ENCODE measurements at regions not wholly inside any gene's neighbourhood (a gene's known extent, or its start where the extent isn't known, plus 50 kb on each side); places are given as distances from the start of the nearest gene placed in this dataset.

GRCh38 chr6:142682985-142683384 is 262.0 kb downstream of the HIVEP2 start:
- Histone ChIP-seq H3K27ac (ENCODE audit: low read length) (no peak overlapping the region), H3K9me3 (ENCODE audit: control insufficient read depth in 2 of 2, low read length in 2 of 2) (no peaks in the 10 kb centered on the region), H3K4me1 (ENCODE audit: control insufficient read depth, insufficient read depth, low read length) (no peaks in the 10 kb centered on the region), H3K9ac (ENCODE audit: low read length in 2 of 2) (no peak overlapping the region), H3K4me3 (ENCODE audit: low read length in 2 of 2) (no peak overlapping the region), H3K36me3 (ENCODE audit: control insufficient read depth in 2 of 2, insufficient read depth in 2 of 2, low read length in 2 of 2) (no peaks in the 10 kb centered on the region), H3K27me3 (ENCODE audit: control insufficient read depth in 1 of 2, insufficient read depth in 2 of 2, low read length in 2 of 2) (no peaks in the 10 kb centered on the region)

- Histone ChIP-seq H3K9ac (ENCODE audit: low read length in 2 of 2) (no peak overlapping the region), H3K4me1 (ENCODE audit: control insufficient read depth, insufficient read depth, low read length) (no peaks in the 10 kb centered on the region), H3K36me3 (ENCODE audit: control insufficient read depth in 2 of 2, insufficient read depth in 2 of 2, low read length in 2 of 2) (no peaks in the 10 kb centered on the region), H3K9me3 (ENCODE audit: control insufficient read depth in 2 of 2, low read length in 2 of 2) (no peaks in the 10 kb centered on the region), H3K27ac (ENCODE audit: low read length) (no peak overlapping the region), H3K27me3 (ENCODE audit: control insufficient read depth in 1 of 2, insufficient read depth in 2 of 2, low read length in 2 of 2) (no peaks in the 10 kb centered on the region), H3K4me3 (ENCODE audit: low read length in 2 of 2) (no peak overlapping the region)
Observed at GRCh38 chr6:142683714-142684141, 261.2 kb downstream of the HIVEP2 start.

GRCh38 chr6:142684371-142684770 is 260.6 kb downstream of the HIVEP2 start:
- no peak overlapping the region for H3K27ac ChIP-seq (ENCODE audit: low read length)
- no peak overlapping the region for H3K9ac ChIP-seq (ENCODE audit: low read length in 2 of 2)
- H3K9me3 ChIP-seq (ENCODE audit: control insufficient read depth in 2 of 2, low read length in 2 of 2): no peaks in the 10 kb centered on the region
- no peak overlapping the region for H3K4me3 ChIP-seq (ENCODE audit: low read length in 2 of 2)
- no peaks in the 10 kb centered on the region for H3K4me1 ChIP-seq (ENCODE audit: control insufficient read depth, insufficient read depth, low read length)
- no peaks in the 10 kb centered on the region for H3K27me3 ChIP-seq (ENCODE audit: control insufficient read depth in 1 of 2, insufficient read depth in 2 of 2, low read length in 2 of 2)
- no peaks in the 10 kb centered on the region for H3K36me3 ChIP-seq (ENCODE audit: control insufficient read depth in 2 of 2, insufficient read depth in 2 of 2, low read length in 2 of 2)

GRCh38 chr6:142685852-142686506 is 259.0 kb downstream of the HIVEP2 start:
- no peaks in the 10 kb centered on the region for H3K36me3 ChIP-seq (ENCODE audit: control insufficient read depth in 2 of 2, insufficient read depth in 2 of 2, low read length in 2 of 2)
- H3K4me3 ChIP-seq (ENCODE audit: low read length in 2 of 2): no peak overlapping the region
- H3K27me3 ChIP-seq (ENCODE audit: control insufficient read depth in 1 of 2, insufficient read depth in 2 of 2, low read length in 2 of 2): no peaks in the 10 kb centered on the region
- H3K27ac ChIP-seq (ENCODE audit: low read length): no peak overlapping the region
- no peaks in the 10 kb centered on the region for H3K9me3 ChIP-seq (ENCODE audit: control insufficient read depth in 2 of 2, low read length in 2 of 2)
- H3K4me1 ChIP-seq (ENCODE audit: control insufficient read depth, insufficient read depth, low read length): no peaks in the 10 kb centered on the region
- H3K9ac ChIP-seq (ENCODE audit: low read length in 2 of 2): no peak overlapping the region

GRCh38 chr6:142686507-142686887 is 258.5 kb downstream of the HIVEP2 start:
- Histone ChIP-seq H3K27me3 (ENCODE audit: control insufficient read depth in 1 of 2, insufficient read depth in 2 of 2, low read length in 2 of 2) (no peaks in the 10 kb centered on the region), H3K4me3 (ENCODE audit: low read length in 2 of 2) (no peak overlapping the region), H3K27ac (ENCODE audit: low read length) (no peak overlapping the region), H3K36me3 (ENCODE audit: control insufficient read depth in 2 of 2, insufficient read depth in 2 of 2, low read length in 2 of 2) (no peaks in the 10 kb centered on the region), H3K9ac (ENCODE audit: low read length in 2 of 2) (no peak overlapping the region), H3K9me3 (ENCODE audit: control insufficient read depth in 2 of 2, low read length in 2 of 2) (no peaks in the 10 kb centered on the region), H3K4me1 (ENCODE audit: control insufficient read depth, insufficient read depth, low read length) (no peaks in the 10 kb centered on the region)

GRCh38 chr6:142692942-142693341 is 252.0 kb downstream of the HIVEP2 start:
- no peaks in the 10 kb centered on the region for H3K36me3 ChIP-seq (ENCODE audit: control insufficient read depth in 2 of 2, insufficient read depth in 2 of 2, low read length in 2 of 2)
- H3K27me3 ChIP-seq (ENCODE audit: control insufficient read depth in 1 of 2, insufficient read depth in 2 of 2, low read length in 2 of 2): no peaks in the 10 kb centered on the region
- no peak overlapping the region for H3K4me3 ChIP-seq (ENCODE audit: low read length in 2 of 2)
- H3K4me1 ChIP-seq (ENCODE audit: control insufficient read depth, insufficient read depth, low read length): peaks cover 24% of the 10 kb centered on the region
- H3K27ac ChIP-seq (ENCODE audit: low read length): no peak overlapping the region
- no peaks in the 10 kb centered on the region for H3K9me3 ChIP-seq (ENCODE audit: control insufficient read depth in 2 of 2, low read length in 2 of 2)
- H3K9ac ChIP-seq (ENCODE audit: low read length in 2 of 2): no peak overlapping the region

- H3K27me3 ChIP-seq (ENCODE audit: control insufficient read depth in 1 of 2, insufficient read depth in 2 of 2, low read length in 2 of 2): no peaks in the 10 kb centered on the region
- H3K4me3 ChIP-seq (ENCODE audit: low read length in 2 of 2): no peak overlapping the region
- H3K9ac ChIP-seq (ENCODE audit: low read length in 2 of 2): no peak overlapping the region
- H3K27ac ChIP-seq (ENCODE audit: low read length): no peak overlapping the region
- H3K36me3 ChIP-seq (ENCODE audit: control insufficient read depth in 2 of 2, insufficient read depth in 2 of 2, low read length in 2 of 2): no peaks in the 10 kb centered on the region
- no peaks in the 10 kb centered on the region for H3K9me3 ChIP-seq (ENCODE audit: control insufficient read depth in 2 of 2, low read length in 2 of 2)
- H3K4me1 ChIP-seq (ENCODE audit: control insufficient read depth, insufficient read depth, low read length): peaks cover 24% of the 10 kb centered on the region
Observed at GRCh38 chr6:142693441-142693840, 251.5 kb downstream of the HIVEP2 start.

GRCh38 chr6:142694054-142694453 is 250.9 kb downstream of the HIVEP2 start:
- H3K4me3 ChIP-seq (ENCODE audit: low read length in 2 of 2): no peak overlapping the region

GRCh38 chr6:142695016-142695415 is 250.0 kb downstream of the HIVEP2 start:
- no peak overlapping the region for H3K4me3 ChIP-seq (ENCODE audit: low read length in 2 of 2)
- H3K27ac ChIP-seq (ENCODE audit: low read length): peak overlapping the region; percentile 4
- no peaks in the 10 kb centered on the region for H3K27me3 ChIP-seq (ENCODE audit: control insufficient read depth in 1 of 2, insufficient read depth in 2 of 2, low read length in 2 of 2)
- peaks cover 24% of the 10 kb centered on the region for H3K4me1 ChIP-seq (ENCODE audit: control insufficient read depth, insufficient read depth, low read length)
- H3K9me3 ChIP-seq (ENCODE audit: control insufficient read depth in 2 of 2, low read length in 2 of 2): no peaks in the 10 kb centered on the region
- H3K9ac ChIP-seq (ENCODE audit: low read length in 2 of 2): no peak overlapping the region
- no peaks in the 10 kb centered on the region for H3K36me3 ChIP-seq (ENCODE audit: control insufficient read depth in 2 of 2, insufficient read depth in 2 of 2, low read length in 2 of 2)

More at GRCh38 chr6:142694054-142694453, 250.9 kb downstream of the HIVEP2 start:
- Histone ChIP-seq H3K27me3 (ENCODE audit: control insufficient read depth in 1 of 2, insufficient read depth in 2 of 2, low read length in 2 of 2) (no peaks in the 10 kb centered on the region), H3K27ac (ENCODE audit: low read length) (no peak overlapping the region), H3K4me1 (ENCODE audit: control insufficient read depth, insufficient read depth, low read length) (peaks cover 24% of the 10 kb centered on the region), H3K36me3 (ENCODE audit: control insufficient read depth in 2 of 2, insufficient read depth in 2 of 2, low read length in 2 of 2) (no peaks in the 10 kb centered on the region), H3K9me3 (ENCODE audit: control insufficient read depth in 2 of 2, low read length in 2 of 2) (no peaks in the 10 kb centered on the region), H3K9ac (ENCODE audit: low read length in 2 of 2) (no peak overlapping the region)

GRCh38 chr6:142696123-142697000 is 248.6 kb downstream of the HIVEP2 start:
- no peak overlapping the region for H3K27ac ChIP-seq (ENCODE audit: low read length)
- H3K36me3 ChIP-seq (ENCODE audit: control insufficient read depth in 2 of 2, insufficient read depth in 2 of 2, low read length in 2 of 2): no peaks in the 10 kb centered on the region
- no peaks in the 10 kb centered on the region for H3K9me3 ChIP-seq (ENCODE audit: control insufficient read depth in 2 of 2, low read length in 2 of 2)
- no peaks in the 10 kb centered on the region for H3K27me3 ChIP-seq (ENCODE audit: control insufficient read depth in 1 of 2, insufficient read depth in 2 of 2, low read length in 2 of 2)
- H3K4me1 ChIP-seq (ENCODE audit: control insufficient read depth, insufficient read depth, low read length): peaks cover 24% of the 10 kb centered on the region
- H3K9ac ChIP-seq (ENCODE audit: low read length in 2 of 2): no peak overlapping the region
- no peak overlapping the region for H3K4me3 ChIP-seq (ENCODE audit: low read length in 2 of 2)

- H3K4me1 ChIP-seq (ENCODE audit: control insufficient read depth, insufficient read depth, low read length): peaks cover 24% of the 10 kb centered on the region
- no peak overlapping the region for H3K4me3 ChIP-seq (ENCODE audit: low read length in 2 of 2)
- H3K36me3 ChIP-seq (ENCODE audit: control insufficient read depth in 2 of 2, insufficient read depth in 2 of 2, low read length in 2 of 2): no peaks in the 10 kb centered on the region
- H3K27ac ChIP-seq (ENCODE audit: low read length): no peak overlapping the region
- no peak overlapping the region for H3K9ac ChIP-seq (ENCODE audit: low read length in 2 of 2)
- H3K9me3 ChIP-seq (ENCODE audit: control insufficient read depth in 2 of 2, low read length in 2 of 2): no peaks in the 10 kb centered on the region
- no peaks in the 10 kb centered on the region for H3K27me3 ChIP-seq (ENCODE audit: control insufficient read depth in 1 of 2, insufficient read depth in 2 of 2, low read length in 2 of 2)
Observed at GRCh38 chr6:142697001-142697335, 248.0 kb downstream of the HIVEP2 start.

Data from stomach smooth muscle (tissue), 2 donors.